IPS-NIHi7 (cell line): ENCODE measurements at regions not wholly inside any gene's neighbourhood (a gene's known extent, or its start where the extent isn't known, plus 50 kb on each side); places are given as distances from the start of the nearest gene placed in this dataset.

Experiments used
- DNase-seq: peaks from one replicate; pipeline ENCODE4 v3.0.0; 2012; ENCODE audit warnings: mixed read lengths; ENCODE audit errors: extremely low spot score

DNA sequence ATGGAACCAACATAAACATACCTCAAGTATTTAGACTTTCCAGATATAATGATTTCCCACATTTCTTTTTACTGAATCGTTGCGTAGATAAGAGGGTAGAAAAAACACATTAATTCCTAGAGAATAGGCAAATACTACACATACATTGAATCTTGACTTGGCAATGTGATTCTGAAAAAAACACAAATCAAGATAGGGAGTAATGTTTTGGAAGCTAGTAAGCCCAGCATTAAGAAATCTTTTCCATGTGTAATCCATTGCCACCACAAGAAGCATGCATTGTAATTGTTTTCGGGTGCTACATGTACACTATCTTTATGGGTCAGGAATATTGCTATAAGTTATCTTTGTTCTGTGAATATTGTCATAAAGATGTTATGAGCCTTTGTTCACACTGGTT lies 269.8 kb upstream of the PDGFD start:
- no peak for DNase-seq

DNA sequence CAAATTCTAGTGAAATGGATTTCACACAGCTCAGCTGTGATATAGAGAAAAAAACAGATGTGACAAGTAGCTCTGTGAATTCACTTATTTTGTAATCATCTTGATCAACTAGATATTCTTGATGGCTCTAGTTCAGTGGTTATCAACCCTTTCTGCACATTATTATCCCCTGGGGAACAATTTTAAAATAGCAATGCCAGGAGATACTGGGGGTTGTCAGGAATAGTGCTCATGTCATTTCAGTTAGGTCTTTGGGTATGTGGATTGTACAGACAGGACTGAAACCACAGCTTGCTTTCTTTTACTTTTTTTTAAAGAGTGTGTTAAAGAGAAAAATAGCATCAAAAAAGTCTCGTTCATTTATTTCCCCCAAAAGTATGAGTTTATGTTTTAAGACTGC lies 269.0 kb upstream of the PDGFD start:
- DNase-seq, result no peak

DNA sequence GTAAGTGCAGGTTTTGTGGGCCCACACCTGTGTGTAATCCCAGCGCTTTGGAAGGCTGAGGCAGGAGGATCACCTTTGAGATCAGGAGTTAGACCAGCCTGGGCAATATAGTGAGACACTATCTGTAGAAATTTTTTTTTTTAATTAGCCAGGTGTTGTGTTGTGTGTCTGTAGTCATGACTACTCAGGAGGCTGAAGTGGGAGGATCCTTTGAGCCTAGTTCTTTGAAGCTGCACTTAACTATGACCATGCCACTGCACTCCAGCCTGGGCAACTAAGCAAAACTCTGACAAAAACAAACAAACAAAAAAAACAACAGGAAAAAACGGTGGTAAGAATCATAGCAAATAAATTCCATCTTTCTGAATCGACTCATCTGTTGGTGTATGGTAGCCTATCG lies 268.6 kb upstream of the PDGFD start:
- DNase-seq, result no peak

DNA sequence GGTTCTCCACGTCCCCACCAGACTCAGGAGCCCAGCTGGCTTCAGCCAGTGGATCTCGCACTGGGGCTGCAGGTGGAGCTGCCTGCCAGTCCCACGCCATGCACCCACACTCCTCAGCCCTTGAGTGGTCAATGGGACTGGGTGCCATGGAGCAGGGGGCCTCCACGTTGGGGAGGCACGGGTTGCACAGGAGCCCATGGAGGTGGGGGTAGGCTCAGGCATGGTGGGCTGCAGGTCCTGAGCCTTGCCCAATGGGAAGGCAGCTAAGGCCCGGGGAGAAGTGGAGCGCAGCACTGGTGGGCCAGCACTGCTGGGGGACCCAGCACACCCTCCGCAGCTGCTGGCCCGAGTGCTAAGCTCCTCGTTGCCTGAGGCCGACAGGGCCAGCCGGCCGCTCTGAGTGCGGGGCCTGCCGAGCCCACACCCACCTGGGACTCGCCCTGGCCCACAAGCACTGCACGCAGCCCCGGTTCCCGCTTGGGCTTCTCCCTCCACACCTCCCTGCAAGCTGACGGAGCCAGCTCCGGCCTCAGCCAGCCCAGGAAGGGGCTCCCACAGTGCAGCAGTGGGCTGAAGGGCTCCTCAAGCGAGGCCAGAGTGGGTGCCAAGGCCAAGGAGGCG lies 258.5 kb upstream of the PDGFD start:
- no peak for DNase-seq

DNA sequence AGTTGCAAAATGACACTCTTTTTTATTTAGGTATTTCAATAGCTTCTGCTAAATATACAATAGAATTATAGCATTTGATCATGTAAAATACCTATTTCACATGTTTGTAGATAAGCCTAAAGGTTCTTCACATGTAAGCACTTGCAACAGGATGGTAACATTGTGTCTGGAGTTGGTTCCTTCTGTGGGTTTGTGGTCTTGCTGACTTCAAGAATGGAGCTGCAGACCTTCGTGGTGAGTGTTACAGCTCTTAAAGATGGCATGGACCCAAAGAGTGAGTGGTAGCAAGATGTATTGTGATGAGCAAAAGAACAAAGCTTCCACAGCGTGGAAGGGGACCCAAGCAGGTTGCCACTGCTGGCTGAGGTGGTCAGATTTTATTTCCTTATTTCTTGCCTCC lies 246.4 kb upstream of the PDGFD start:
- DNase-seq, result no peak

DNA sequence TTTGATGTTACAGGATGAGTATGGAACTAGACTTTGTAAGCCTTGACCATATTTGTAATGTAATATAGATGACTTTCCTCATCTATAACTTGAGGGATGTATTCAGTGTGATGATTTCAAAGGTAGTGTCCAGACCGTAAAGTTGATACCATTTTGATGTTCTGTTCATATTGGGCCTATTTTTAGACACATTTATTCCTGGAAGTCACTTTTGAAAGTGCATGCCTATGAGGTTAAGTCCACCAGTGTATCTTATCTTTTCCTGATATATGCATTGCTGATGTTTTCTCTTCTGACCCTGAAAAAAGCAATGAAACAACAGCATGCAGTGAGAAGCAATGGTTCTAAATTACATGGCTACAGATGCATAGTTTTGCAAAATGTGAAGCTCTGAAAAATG lies 244.7 kb upstream of the PDGFD start:
- no peak for DNase-seq

DNA sequence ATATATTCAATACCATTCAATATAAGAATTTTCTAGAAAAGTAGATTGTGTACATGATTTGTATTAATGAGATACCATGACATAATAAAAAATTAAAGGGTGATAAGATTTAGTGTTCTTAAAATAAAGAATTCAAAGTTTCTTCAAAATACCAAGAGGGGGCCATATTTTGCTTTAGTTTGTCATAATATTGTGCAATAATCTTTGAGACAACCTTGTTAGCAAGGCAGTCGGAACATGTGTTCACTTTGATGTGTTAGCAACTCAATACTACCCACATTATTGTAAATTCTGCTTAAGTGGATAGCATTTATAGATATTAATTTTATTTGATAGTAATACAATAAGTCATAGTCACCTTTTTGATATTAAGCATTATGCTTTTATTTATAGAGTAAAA lies 241.3 kb upstream of the PDGFD start:
- DNase-seq, result no peak

DNA sequence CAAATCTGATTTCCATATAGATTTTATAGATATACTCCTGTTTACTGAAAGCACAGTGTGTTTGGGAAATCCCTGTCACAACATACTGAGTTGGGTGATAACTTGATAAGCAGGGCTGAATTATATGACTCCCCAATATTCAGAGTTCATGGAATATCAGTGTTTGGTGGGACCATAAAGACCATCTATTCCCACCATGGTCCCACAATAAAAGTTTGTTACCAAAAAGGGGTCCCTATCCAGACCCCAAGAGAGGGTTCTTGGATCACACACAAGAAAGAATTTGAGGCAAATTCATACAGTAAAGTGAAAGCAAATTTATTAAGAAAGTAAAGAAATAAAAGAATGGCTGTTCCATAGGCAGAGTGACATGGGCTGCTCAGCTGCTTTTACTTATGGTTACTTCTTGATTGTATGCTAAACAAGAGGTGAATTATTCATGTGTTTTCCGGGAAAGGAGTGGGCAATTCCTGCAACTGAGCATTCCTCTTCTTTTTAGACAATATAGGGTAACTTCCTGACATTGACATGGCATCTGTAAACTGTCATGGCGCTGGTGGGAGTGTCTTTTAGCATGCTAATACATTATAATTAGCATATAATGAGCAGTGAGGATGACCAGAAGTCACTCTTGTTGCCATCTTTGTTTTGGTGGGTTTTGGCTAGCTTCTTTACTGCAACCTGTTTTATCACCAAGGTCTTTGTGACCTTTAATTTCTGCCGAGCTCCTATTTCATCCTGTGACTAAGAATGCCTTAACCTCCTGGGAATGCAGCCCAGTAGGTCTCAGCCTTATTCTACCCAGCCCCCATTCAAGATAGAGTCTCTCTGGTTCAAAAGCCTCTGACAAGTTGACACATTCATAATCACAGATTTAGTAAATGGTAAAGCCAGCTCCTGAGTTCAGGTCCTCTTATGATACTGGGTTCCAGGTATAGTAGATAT lies 240.6 kb upstream of the PDGFD start:
- no peak for DNase-seq

DNA sequence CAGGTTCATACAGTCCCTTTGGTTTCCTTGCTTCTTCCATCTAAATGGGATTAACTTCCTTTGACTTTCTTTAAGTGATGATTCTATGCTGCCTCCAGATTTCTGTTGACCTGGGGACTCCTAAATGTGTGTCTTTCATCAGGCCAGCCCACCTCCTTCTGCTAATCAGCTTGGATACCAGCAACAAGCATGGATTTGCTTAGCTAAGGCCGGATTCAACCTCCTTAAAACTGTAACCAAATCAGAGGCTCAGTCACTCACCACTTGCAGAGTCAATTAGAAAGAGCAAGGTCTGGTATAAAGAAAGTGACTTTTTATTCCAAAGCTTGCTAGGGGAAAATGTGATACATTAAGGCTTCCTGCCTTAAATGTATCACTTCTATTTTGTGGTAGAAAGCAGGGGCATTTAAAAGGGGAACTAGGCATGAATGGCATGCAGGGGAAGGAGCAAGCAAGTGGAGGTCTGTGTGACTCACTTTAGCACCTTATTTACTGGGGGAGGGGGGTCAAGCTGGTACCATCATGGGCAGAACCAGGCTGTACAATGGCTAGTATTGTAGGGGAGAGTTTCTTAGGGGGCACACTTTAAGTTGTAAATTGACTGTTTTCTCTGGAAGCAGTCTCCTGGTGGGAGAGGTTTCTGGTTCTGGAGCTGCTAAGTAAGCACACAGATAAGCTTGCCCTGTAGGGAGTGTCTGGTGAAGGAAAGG lies 239.0 kb upstream of the PDGFD start:
- peak; percentile 46 for DNase-seq

DNA sequence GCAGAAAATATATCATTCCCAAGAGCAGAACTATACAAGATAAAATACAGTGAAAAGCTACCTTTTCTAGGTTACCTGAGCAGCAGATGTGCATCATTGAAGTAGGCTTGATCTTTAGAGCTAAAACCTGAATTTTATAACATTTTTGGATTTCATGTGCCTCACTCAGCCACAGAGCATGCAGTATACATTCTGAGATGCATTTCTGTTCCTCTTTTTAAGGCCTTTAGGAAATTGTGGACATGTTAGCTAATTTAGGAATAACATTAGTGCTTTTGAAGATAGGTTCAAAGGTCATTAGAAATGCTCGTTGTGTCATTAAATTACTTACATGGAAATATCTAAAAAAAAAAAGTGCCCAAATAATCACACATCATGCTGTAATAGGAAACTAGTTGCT lies 230.6 kb upstream of the PDGFD start:
- no peak for DNase-seq

DNA sequence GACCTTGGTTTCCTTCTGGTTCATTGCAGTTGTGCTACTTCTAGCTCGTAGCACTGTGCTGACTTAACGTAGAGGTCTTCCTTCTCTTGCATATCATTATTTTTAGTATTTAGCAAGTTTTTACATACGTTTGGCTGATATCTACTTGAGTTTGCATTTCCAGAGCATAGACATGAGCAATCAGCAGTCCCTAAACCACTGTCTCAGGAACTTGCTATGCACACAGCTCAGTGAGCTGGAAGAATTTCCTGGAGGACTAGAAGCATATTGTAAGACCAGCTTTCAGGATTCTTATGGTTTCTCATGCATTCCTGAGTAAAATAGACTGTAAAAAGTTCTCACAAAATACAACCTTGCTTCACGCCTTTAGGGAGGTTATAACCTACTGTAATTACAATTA lies 226.7 kb upstream of the PDGFD start:
- DNase-seq, result no peak

DNA sequence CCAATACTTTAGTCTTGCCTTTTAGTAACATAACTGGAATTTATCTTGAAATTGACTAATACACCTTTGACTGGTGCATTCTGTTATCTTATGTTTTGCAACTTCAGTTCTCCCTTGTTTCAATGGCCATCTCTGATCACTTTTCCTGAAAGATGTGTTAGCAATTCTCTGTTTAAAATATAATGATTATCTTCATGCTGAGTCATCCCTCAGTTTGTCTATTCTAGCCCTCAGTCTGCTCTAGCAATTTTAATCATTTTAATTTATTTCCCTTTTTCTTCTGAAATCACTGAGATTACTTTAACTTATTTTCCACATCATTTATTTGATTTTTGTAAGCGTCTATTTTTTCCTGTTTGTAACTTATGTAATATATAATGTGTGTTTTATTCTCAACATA lies 221.9 kb upstream of the PDGFD start:
- no peak for DNase-seq

DNA sequence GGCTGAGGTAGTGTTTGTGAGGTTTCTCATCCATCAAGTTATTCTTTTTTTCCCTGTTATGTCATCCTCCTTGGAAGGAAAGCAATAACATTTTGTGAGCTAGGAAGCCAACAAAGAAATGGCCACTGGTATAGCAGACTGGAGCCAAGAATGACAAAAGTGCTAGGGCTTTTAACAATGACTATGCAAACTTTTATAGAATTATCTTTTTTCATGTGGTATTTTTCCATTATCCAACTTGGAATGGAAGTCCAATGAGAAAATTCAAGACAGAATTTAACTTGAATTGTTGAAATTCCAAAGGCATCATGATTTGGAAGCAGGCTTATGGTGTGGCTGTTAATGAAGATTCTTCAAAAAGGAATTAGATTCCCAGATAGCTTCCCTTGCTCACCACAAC lies 216.4 kb upstream of the PDGFD start:
- no peak for DNase-seq

DNA sequence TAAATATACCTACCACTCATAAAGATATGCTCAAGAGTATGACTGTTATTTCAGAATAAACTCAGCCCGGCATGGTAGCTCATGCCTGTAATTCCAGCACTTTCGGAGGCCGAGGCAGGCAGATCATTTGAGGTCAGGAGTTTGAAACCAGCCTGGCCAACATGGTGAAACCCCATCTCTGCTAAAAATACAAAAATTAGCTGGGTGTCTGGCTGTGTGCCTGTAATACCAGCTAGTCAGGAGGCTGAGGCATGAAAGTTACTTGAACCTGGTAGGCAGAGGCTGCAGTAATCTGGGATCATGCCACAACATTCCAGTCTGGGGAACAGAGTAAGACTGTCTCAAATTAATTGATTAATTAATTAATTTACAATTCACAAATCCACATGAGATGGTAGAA lies 208.2 kb upstream of the PDGFD start:
- DNase-seq, result no peak

DNA sequence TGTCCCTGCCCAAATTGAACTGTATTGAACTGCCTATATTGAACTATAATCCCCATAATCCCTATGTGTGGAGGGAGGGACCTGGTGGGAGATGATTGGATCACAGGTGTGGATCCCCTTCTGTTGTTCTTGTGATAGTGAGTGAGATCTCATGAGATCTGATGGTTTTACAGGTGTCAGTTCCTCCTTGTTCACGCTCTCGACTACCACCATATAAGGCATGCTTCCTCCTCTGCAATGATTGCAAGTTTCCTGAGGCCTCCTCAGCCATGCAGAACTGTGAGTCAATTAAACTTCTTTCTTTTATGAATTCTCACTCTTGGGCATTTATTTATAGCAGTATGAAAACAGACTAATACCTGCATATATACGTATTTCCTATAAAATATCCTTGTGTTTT lies 206.5 kb upstream of the PDGFD start:
- DNase-seq, result no peak

DNA sequence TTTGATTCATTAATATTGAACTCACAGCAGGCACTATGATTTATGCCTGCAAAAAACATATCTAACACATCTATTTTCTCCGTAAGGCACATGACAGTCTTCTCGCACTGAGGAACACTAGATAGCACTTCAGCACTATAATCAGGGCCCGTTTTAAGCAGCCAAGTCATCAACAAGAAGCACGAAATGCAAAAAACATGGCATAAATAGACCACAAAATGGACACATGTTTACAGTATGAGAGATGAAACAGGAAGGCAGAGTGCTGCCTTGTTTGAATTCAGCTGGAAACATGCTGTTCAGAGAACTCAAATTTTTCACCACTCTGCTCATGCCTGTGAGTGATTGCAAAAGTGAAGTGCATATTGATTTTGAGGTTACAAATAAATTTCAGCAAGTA lies 205.8 kb upstream of the PDGFD start:
- no peak for DNase-seq

DNA sequence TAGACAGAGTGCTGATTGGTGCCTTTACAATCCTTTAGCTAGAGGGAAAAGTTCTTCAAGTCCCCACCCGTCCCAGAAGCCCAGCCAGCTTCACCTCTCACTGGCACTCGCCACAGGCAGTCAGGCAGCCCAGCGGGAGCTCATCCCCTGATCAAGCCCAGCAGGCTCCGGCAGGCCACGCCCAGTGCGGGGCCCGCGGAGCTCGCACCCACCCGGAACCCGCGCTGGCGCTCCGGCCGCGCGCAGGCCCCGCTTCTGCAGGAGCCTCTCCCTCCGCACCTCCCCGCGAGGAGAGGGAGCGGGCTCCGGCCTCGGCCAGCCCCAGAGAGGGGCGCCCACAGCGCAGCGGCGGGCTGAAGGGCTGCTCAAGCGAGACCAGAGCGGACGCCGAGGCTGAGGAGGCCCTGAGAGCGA lies 202.4 kb upstream of the PDGFD start:
- no peak for DNase-seq

DNA sequence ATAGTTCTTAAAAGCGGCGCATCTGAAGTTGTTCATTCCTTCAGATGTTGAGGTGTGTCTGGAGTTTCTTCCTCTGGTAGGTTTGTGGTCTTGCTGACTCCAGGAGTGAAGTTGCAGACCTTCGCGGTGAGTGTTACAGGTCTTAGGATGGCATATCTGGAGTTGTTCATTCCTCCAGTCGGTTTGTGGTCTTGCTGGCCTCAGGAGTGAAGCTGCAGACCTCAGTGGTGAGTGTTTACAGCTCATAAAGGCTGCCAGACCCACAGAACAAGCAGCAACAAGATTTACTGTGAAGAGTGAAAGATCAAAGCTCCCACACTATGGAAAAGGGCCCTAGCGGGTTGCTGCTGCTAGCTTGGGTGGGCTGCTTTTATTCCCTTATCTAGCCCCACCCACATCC lies 201.7 kb upstream of the PDGFD start:
- no peak for DNase-seq

DNA sequence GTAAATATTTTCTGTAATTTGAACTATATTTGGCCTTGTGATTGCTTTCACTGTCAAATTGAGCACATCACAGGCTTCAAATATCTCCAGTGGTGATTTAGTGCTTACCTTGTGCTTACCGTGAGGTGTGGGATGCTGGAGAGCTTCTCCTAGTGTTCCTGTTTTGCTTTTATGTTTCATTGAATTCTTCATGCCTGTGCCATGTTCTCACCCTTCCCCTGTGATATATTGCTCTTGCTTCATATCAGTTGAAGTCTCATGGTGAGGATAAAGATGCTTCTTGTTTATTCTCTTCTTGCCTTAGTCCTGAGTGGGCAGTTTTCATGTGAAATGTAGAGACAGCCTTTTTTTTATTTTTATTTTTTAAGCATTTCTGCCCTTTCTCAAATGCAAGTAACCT lies 198.0 kb upstream of the PDGFD start:
- no peak for DNase-seq

DNA sequence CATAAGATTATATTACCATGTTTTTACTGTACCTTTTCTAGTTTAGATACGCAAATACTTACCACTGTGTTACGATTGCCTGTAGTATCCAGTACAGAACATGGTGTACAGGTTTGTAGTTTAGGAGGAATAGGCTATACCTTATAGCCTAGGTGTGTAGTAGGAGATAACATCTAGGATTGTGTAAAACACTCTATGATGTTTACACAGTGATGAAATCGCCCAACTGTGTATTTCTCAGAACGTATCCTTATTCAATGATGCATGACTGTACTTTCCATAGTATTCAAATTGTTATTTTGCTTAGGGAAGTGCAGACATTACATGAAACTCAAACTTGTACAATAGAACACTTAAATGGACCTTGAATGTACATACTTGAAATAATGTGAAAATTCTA lies 188.1 kb upstream of the PDGFD start:
- no peak for DNase-seq

DNA sequence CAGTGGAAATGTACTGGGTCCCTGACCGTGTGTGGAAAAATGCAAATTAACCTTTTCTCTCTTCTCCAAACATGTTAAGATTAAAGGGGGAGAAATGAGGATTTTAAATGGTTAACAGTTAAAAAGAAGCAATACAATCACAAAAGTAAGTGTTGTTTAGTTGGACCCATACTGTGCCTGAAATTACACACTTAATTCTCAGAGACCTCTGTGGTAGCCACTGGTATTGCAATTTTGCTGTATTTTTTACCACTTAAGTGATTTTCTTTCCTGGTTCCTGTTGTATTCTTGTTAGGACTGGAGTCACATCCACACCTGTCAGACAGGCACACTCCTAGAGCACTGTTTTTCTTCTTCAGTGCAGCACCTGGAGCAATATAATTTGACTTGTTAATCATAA lies 179.6 kb upstream of the PDGFD start:
- DNase-seq, result peak; percentile 18

DNA sequence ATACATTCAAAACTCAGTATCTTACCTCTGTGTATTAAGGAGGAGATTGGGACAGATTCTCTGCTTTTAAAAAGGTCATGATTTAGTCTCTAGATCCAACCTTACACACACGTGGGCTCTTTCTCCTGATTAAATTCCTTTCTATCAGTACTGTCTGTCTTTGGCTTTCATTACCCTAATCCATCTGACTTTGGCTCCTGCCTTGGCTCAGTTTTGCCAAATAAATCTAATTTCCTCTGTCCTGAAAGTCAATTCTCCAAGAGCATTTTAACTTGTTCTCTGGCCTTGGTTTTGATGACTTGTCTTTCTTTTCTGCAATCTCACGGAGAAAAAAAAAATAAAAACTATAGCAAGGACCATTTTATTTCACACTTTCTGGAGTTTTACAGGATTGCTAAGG lies 176.6 kb upstream of the PDGFD start:
- DNase-seq, result no peak

DNA sequence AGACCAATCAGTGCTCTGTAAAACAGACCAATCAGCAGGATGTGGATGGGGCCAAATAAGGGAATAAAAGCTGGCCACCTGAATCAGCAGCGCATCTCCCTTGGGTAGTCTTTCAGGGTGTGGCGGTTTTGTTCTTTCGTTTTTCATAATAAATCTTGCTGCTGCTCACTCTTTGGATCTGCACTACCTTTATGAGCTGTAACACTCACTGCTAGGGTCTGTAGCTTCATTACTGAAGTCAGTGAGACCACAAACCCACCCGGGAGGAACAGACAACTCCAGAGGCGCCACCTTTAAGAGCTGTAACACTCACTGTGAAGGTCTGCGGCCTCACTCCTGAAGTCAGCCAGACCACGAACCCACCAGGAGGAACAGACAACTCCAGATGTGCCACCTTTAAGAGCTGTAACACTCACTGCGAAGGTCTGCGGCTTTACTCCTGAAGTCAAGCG lies 175.5 kb upstream of the PDGFD start:
- DNase-seq, result no peak
